ENCODE measurements at regions not wholly inside any gene's neighbourhood (a gene's known extent, or its start where the extent isn't known, plus 50 kb on each side); places are given as distances from the start of the nearest gene placed in this dataset.

GRCh38 chr17:56074361-56074890, 78.8 kb upstream of the ANKFN1 start:
- DNase-seq (ENCODE audit: low spot score in 2 of 2): no peak
- H3K36me3 ChIP-seq: no peaks in the 10 kb centered on the region
- intact Hi-C loops (cut with DNase I): no loop called here
- no peak overlapping the region for H3K27ac ChIP-seq
- TF ChIP-seq CTCF (IDR thresholded peaks at IDR 0.05): no peak
- H3K9me3 ChIP-seq: no peaks in the 10 kb centered on the region
- H3K27me3 ChIP-seq: no peaks in the 10 kb centered on the region
- no peaks in the 10 kb centered on the region for H3K4me1 ChIP-seq
- H3K4me3 ChIP-seq: no peak overlapping the region

- intact Hi-C loops (cut with DNase I): no loop called here
- no peak for TF ChIP-seq CTCF (IDR thresholded peaks at IDR 0.05)
- Histone ChIP-seq H3K4me1 (no peaks in the 10 kb centered on the region), H3K27me3 (no peaks in the 10 kb centered on the region), H3K9me3 (no peaks in the 10 kb centered on the region), H3K36me3 (no peaks in the 10 kb centered on the region), H3K4me3 (no peak overlapping the region), H3K27ac (no peak overlapping the region)
- DNase-seq (ENCODE audit: low spot score in 2 of 2): no peak
Observed at GRCh38 chr17:56076980-56077379, 76.3 kb upstream of the ANKFN1 start.

GRCh38 chr17:56083475-56083874, 69.8 kb upstream of the ANKFN1 start:
- TF ChIP-seq CTCF (IDR thresholded peaks at IDR 0.05): no peak
- Histone ChIP-seq H3K27me3 (no peaks in the 10 kb centered on the region), H3K36me3 (no peaks in the 10 kb centered on the region), H3K27ac (no peak overlapping the region), H3K4me1 (no peaks in the 10 kb centered on the region), H3K9me3 (peaks cover 0 to 5% of the 10 kb centered on the region in 2 donors), H3K4me3 (no peak overlapping the region)
- no peak for DNase-seq (ENCODE audit: low spot score in 2 of 2)
- intact Hi-C loops (cut with DNase I): no loop called here

- Histone ChIP-seq H3K4me1 (no peaks in the 10 kb centered on the region), H3K36me3 (no peaks in the 10 kb centered on the region), H3K27me3 (no peaks in the 10 kb centered on the region), H3K4me3 (no peak overlapping the region), H3K9me3 (peaks cover 0 to 5% of the 10 kb centered on the region in 2 donors), H3K27ac (no peak overlapping the region)
- intact Hi-C loops (cut with DNase I): no loop called here
- TF ChIP-seq CTCF (IDR thresholded peaks at IDR 0.05): no peak
- DNase-seq (ENCODE audit: low spot score in 2 of 2): no peak
Observed at GRCh38 chr17:56085576-56086267, 67.6 kb upstream of the ANKFN1 start.

GRCh38 chr17:56087199-56087598, 66.1 kb upstream of the ANKFN1 start:
- no peak for DNase-seq (ENCODE audit: low spot score in 2 of 2)
- Histone ChIP-seq H3K27ac (no peak overlapping the region), H3K4me1 (no peaks in the 10 kb centered on the region), H3K4me3 (no peak overlapping the region), H3K27me3 (no peaks in the 10 kb centered on the region), H3K36me3 (no peaks in the 10 kb centered on the region), H3K9me3 (peaks cover 0 to 5% of the 10 kb centered on the region in 2 donors)
- no peak for TF ChIP-seq CTCF (IDR thresholded peaks at IDR 0.05)
- intact Hi-C loops (cut with DNase I): no loop called here

All from ascending aorta (tissue), 2 donors.